Epithelial cell of prostate (primary cell): ENCODE measurements at regions not wholly inside any gene's neighbourhood (a gene's known extent, or its start where the extent isn't known, plus 50 kb on each side); places are given as distances from the start of the nearest gene placed in this dataset.
"Not testable (repeated sequence)": the region's sequence is repeated elsewhere in the genome, so short reads cannot be mapped to it uniquely, and the experiment has no call there.

Source experiments
- DNase-seq: peaks from one replicate; pipeline ENCODE4 v3.0.0-alpha.2; 2011; ENCODE audit warnings: low read depth, low spot score
- H3K27ac ChIP-seq: fragments of 450-650 bp; 2 replicates; pipeline ENCODE4 v1.5.1; 2017; ENCODE audit warnings: mild to moderate bottlenecking

GRCh38 chr5:18380729-18381362, 746.6 kb downstream of the TAF11L14 start:
- H3K27ac ChIP-seq, result no peak overlapping the region
- no peak for DNase-seq

GRCh38 chr5:18393565-18394442, 759.5 kb downstream of the TAF11L14 start:
- peak; percentile 8 for DNase-seq
- no peak overlapping the region for H3K27ac ChIP-seq

GRCh38 chr5:18394443-18394804, 760.2 kb downstream of the TAF11L14 start:
- H3K27ac ChIP-seq, result no peak overlapping the region
- no peak for DNase-seq

GRCh38 chr5:18395126-18396110, 761.2 kb downstream of the TAF11L14 start:
- DNase-seq, result no peak
- H3K27ac ChIP-seq, result no peak overlapping the region

- DNase-seq, result no peak
- H3K27ac ChIP-seq, result no peak overlapping the region
Measured at GRCh38 chr5:18397371-18397770, 763.1 kb downstream of the TAF11L14 start.

- DNase-seq, result no peak
- H3K27ac ChIP-seq, result no peak overlapping the region
Measured at GRCh38 chr5:18397891-18398290, 763.6 kb downstream of the TAF11L14 start.

- not testable (repeated sequence) for H3K27ac ChIP-seq, DNase-seq
Measured at GRCh38 chr5:18399461-18400327, 765.4 kb downstream of the TAF11L14 start.

GRCh38 chr5:18403141-18403540, 768.9 kb downstream of the TAF11L14 start:
- no peak for DNase-seq
- H3K27ac ChIP-seq, result no peak overlapping the region

GRCh38 chr5:18403941-18404438, 769.7 kb downstream of the TAF11L14 start:
- DNase-seq, result no peak
- H3K27ac ChIP-seq, result no peak overlapping the region

GRCh38 chr5:18420711-18421110, 786.5 kb downstream of the TAF11L14 start:
- H3K27ac ChIP-seq, result no peak overlapping the region
- DNase-seq, result no peak

GRCh38 chr5:18433336-18433735, 799.1 kb downstream of the TAF11L14 start:
- no peak overlapping the region for H3K27ac ChIP-seq
- DNase-seq, result no peak

GRCh38 chr5:18438126-18438525, 803.9 kb downstream of the TAF11L14 start:
- H3K27ac ChIP-seq, result no peak overlapping the region
- DNase-seq, result no peak

- DNase-seq, result no peak
- H3K27ac ChIP-seq, result no peak overlapping the region
Measured at GRCh38 chr5:18455521-18455920, 821.3 kb downstream of the TAF11L14 start.

GRCh38 chr5:18457255-18457654, 823.0 kb downstream of the TAF11L14 start:
- no peak for DNase-seq
- no peak overlapping the region for H3K27ac ChIP-seq

GRCh38 chr5:18461766-18462165, 827.5 kb downstream of the TAF11L14 start:
- no peak for DNase-seq
- H3K27ac ChIP-seq, result no peak overlapping the region

GRCh38 chr5:18465833-18466681, 831.8 kb downstream of the TAF11L14 start:
- no peak for DNase-seq
- no peak overlapping the region for H3K27ac ChIP-seq

GRCh38 chr5:18466731-18467130, 832.5 kb downstream of the TAF11L14 start:
- no peak for DNase-seq

GRCh38 chr5:18471791-18472190, 837.5 kb downstream of the TAF11L14 start:
- DNase-seq, H3K27ac ChIP-seq: not testable (repeated sequence)

More at GRCh38 chr5:18466731-18467130, 832.5 kb downstream of the TAF11L14 start:
- H3K27ac ChIP-seq, result no peak overlapping the region
